ENCODE measurements at regions not wholly inside any gene's neighbourhood (a gene's known extent, or its start where the extent isn't known, plus 50 kb on each side); places are given as distances from the start of the nearest gene placed in this dataset.
"Not testable (repeated sequence)": the region's sequence is repeated elsewhere in the genome, so short reads cannot be mapped to it uniquely, and the experiment has no call there.

DNA sequence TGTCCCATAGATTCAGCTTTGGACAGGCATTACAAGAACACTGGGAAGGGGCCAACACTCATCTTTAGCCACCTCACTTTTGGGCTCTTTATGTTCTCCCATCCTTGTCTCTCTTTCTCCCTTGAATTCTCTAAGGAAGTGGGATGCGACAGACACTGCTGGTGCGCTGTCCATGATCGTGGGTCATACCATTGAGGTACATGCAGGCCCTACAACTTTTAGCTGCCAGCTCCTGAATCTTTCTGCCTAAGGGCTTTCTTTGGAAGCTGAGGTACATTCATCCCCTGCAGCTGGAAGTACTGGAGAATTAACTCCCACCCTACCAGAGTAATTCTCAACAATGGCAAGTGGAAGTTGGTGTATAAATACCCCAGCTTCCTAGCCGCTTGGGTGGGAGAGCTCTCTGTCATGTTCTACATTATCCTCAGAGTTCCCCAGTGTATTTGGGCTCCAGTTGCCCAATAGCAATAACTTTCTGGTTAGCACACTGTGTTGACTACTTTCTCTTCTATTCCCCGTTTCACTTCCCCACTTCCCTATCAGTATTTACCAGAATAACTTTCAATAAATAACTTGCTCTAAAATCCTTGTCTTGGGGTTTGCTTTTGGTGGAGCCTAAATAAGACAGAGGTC is 75.6 kb upstream of the ADRA1D start:
- DNase-seq (ENCODE audit: insufficient read length, low spot score) (no peak), FAIRE-seq (no peak)

DNA sequence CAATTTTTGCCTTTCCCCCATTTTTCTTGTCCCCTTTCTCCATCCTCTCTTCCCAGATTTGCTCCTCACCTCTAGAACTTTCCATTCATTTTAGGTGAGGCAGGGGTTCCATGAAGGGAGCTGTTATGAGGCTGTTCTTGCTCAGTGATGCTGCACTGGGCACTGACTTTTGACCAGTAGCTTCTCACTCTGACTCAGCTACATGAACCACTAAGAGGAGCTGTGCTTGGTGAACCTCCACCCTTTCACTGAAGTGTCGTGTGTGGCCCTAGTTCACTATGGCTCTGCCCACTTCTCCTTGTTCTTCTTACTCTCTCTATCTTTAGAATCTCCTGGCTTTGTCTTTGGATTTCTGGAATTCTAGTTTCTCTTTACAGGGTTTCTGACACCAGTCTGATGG is 73.4 kb upstream of the ADRA1D start:
- FAIRE-seq: no peak
- no peak for DNase-seq (ENCODE audit: insufficient read length, low spot score)

DNA sequence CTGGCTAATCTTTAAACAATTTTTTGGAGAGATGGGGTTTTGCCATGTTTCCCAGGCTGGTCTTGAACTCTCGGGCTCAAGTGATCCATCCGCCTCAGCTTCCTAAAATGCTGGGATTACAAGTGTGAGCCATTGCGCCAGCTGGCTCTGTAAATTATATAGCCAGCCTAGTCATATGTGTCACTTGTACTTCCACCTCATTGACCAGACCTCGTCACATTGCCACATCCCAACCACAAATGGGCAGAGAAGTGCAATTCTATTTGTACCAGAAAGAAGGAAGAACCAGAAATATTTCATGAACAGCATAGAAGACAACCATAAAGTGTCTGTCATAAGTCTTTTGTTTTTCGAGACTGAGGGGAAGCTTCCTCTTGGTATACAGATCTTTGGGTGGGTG is 71.2 kb upstream of the ADRA1D start:
- no peak for DNase-seq (ENCODE audit: insufficient read length, low spot score)
- FAIRE-seq: no peak

DNA sequence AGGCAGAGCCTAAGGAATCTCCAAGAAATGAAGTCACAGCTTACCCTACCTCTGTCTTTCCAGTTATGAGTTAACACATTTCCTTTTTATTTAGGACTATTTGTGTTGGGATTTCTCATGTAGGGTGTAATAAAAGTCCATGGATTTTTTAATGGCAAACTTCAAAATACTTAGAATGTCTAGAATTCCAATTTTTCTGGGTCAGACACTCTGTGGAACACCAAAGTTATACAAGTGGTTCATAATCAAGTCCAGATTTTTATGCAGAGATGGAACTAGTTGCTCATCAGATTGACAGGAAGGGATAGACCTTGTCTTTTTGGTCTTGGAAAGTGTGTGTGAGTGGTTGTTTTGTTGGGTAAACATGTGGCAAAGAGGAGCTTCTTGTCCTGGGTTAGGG is 69.8 kb upstream of the ADRA1D start:
- FAIRE-seq (no peak), DNase-seq (ENCODE audit: insufficient read length, low spot score) (no peak)

DNA sequence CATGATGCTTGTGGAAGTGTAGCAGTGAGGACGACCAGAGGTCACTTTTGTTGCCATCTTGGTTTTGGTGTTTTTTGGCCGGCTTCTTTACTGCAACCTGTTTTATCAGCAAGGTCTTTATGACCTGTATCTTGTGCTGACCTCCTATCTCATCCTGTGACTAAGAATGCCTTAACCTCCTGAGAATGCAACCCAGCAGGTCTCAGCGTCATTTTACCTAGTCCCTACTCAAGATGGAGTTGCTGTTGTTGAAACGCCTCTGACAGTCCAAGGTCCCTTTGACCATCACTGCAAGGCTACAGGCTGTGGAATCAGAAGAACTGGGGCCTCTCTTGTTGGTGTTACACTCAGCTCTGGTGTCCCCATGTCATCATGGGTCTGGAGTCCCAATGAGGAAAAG is 61.5 kb upstream of the ADRA1D start:
- not testable (repeated sequence) for DNase-seq (ENCODE audit: insufficient read length, low spot score); FAIRE-seq

DNA sequence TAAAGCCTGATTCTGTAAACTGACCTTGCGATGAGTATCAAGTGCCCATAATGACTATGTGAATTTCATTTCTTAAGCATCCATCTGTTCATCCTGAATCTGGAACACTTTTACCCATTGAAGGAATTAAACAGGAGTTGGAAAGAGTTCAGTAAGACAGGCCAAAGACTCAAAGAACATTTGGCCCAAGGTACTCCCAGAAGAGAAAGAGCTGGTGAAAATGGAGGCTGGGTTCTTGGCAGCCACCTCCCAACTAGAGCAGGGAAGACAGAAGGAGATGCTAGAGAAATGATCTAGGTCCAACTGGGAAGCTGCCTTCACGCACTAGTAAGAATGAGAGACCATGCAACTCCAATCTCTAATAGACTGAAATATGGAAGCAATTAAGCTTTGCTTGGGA is 57.1 kb upstream of the ADRA1D start:
- no peak for DNase-seq (ENCODE audit: insufficient read length, low spot score)
- no peak for FAIRE-seq

DNA sequence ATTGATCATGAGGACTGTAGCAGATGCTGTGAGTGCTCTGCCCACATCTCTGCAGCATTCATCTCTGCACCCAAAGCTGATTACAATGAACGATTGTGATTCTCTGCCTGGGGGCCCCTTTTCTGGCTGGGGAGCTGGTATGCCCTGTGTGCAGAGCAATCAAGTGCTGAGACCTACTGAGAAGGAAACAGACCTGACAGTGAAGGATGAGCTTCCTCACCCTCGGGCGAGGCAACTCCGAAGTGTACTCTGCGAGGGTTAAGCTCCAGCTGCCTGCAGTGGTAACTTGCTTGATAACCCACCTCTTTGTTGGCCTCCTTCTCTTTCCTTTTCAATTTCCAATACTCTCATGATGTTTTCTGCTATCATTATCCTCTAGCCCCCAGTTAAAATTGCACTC is 56.0 kb upstream of the ADRA1D start:
- FAIRE-seq (no peak), DNase-seq (ENCODE audit: insufficient read length, low spot score) (no peak)

DNA sequence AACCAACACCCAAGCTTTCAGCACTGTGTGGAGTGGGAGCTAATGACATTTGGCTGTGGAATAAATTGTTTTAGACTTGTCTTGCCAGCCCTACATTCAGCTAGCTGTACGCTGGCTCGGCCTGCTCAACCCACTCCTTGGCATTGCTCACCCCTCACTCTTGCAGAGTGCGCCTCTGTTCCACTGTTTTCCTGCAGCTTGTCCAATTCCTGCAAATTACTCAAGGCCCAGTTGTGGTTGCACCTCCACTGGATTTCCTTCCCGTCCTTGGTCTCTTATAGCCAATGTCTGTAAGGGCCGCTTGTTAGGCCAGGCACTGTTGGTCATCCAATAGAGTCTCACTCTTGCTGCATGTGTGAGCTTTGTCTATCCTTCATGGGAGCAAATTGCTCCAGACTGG is 55.5 kb upstream of the ADRA1D start:
- DNase-seq (ENCODE audit: insufficient read length, low spot score) (no peak), FAIRE-seq (no peak)

DNA sequence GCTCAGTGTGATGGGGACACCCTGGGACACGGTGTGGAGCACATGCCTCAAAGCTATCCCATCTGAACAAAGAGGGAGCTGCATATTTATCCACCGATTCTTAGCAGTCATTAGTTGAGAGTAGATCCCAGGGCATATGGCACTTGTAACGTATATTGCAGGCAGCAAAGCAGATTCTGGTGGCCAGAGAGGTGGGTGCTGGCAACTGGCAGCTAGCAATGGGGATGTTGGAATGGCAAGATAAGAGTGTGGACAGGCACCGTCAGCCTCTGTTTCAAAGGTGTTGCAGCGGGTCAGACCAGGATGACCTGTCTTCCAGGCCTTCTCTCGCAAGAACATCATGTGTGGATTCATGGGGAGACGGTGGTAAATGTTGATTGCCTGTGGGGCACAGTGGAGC is 54.0 kb upstream of the ADRA1D start:
- DNase-seq (ENCODE audit: insufficient read length, low spot score): no peak
- no peak for FAIRE-seq

DNA sequence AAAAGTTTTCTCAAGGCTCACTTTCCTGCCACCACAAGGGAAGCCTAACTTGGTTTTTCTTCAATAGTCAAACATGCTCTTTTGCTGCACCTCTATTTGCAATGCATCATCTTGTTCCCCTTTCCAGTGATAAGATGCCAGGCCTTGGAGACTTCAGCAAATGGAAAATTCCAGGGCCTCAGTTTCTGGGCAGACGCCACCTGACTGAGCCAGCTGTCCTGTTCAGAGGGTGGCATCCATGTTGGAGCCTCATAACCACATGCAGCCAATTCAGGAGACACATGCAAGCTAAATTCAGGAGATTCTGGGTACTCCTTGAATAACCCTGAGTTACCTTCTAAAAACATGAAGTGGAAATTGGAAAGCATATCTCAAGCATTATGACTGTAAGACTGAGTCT is 51.8 kb upstream of the ADRA1D start:
- no peak for FAIRE-seq
- no peak for DNase-seq (ENCODE audit: insufficient read length, low spot score)

DNA sequence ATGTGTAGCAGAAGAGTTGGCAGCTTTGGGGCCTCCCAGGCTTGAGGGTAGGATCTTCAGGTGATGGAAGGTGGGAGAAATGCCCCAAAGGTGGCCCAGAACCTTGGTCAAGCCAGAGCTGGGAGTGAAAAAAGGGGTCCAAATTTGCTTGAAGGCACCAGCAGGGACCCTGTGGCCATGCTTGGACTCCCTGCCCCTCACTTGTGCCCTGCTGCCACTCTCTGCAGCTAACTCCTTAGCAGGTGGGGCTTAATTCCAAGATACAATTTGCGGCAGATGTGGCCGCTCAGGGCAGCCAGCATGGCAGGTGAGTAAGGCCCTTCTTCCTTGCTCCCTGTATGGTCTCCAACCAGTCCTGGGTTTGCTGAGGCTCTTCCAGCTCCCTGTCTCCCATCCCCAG is 51.3 kb upstream of the ADRA1D start:
- FAIRE-seq (no peak), DNase-seq (ENCODE audit: insufficient read length, low spot score) (no peak)

DNA sequence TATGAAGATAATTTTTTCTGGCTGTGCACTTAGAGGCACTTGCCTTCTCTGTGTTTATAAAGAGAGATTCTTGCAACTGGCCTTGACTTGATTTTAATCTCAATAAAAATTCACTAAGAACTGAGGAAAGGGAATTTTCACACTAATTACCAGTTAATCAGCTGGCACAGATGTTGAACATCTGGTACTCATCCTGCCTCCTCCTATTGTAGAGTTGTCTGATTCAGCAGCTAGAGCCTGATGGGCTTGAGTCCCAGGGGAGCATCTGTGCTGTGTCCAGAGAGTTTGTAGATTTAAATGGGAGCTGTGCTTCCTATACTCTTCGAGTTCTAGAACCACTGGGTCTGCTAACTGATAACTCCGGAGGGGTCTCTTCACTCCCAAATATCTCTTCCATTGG is 50.7 kb upstream of the ADRA1D start:
- no peak for DNase-seq (ENCODE audit: insufficient read length, low spot score)
- no peak for FAIRE-seq

DNA sequence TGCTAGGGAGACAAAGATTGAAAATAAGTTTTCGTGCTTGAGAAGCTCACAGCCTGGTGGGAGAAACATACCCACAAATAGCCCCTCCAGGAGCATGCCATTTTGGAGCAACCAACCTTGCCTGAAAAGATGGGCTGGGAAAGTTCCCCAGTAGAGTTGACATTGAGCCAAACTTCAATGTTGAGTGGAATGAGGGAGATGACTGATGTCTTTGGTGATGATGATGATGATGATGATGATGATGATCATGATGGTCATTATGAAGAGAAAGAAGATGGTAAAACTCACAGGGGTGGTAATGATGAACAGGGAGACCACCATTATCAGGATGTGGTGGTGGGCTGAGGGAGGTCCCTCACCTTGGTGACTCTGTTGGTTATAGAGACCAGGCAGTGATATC is 50.1 kb upstream of the ADRA1D start:
- no peak for DNase-seq (ENCODE audit: insufficient read length, low spot score)
- no peak for FAIRE-seq
